Left lung (tissue), 4 donors: ENCODE measurements at regions not wholly inside any gene's neighbourhood (a gene's known extent, or its start where the extent isn't known, plus 50 kb on each side); places are given as distances from the start of the nearest gene placed in this dataset.

Experiments used
- ATAC-seq: fragments of 200-7000 bp; cut with Tn5 transposase; one replicate; pipeline ENCODE4 v1.9.1; 2020; ENCODE audit warnings: moderate library complexity
- DNase-seq, 4 donors: peaks; one replicate each; pipeline ENCODE4 v3.0.0-alpha.2; 2013 to 2020
- H3K27ac ChIP-seq, 2 donors: fragments of 200-600 bp; sonication (generic) in 1 of 2; one replicate each; pipeline versions ENCODE4 v1.5.0 to v1.8.0; 2020 to 2021
- H3K27me3 ChIP-seq, 2 donors: fragments of 200-600 bp; sonication (generic) in 1 of 2; one replicate each; pipeline versions ENCODE4 v1.5.0 to v1.8.0; 2020 to 2021
- H3K36me3 ChIP-seq, 2 donors: fragments of 200-600 bp; sonication (generic) in 1 of 2; one replicate each; pipeline versions ENCODE4 v1.5.0 to v1.8.0; 2020 to 2021
- H3K4me1 ChIP-seq, 2 donors: fragments of 200-600 bp; one replicate each; pipeline ENCODE4 v1.8.0; 2021
- H3K4me3 ChIP-seq, 2 donors: fragments of 200-600 bp; sonication (generic) in 1 of 2; one replicate each; pipeline versions ENCODE4 v1.5.0 to v1.8.0; 2020 to 2021; ENCODE audit warnings: mild to moderate bottlenecking in 1 of 2
- H3K9me3 ChIP-seq, 2 donors: fragments of 200-600 bp; sonication (generic) in 1 of 2; one replicate each; pipeline versions ENCODE4 v1.5.0 to v1.8.0; 2020 to 2021
- intact Hi-C, 2 donors: fragments of 100-400 bp; cut with DNase I; formaldehyde crosslinking; loops; one replicate each; pipeline versions ENCODE4 v1.11.2 to v1.14.2; 2022
- TF ChIP-seq, protein P1 (sequence below), 2 donors: fragments of 200-600 bp; sonication (generic) in 1 of 2; IDR thresholded peaks; one replicate each; pipeline versions ENCODE4 v1.5.0 to v1.8.0; 2021; ENCODE audit warnings: antibody characterized with exemption in 2 of 2
- donor health status: DM: no; HTN: yes; CAD: no.
- donor health status: DM: no; HTN: no; CAD: no.

DNA sequence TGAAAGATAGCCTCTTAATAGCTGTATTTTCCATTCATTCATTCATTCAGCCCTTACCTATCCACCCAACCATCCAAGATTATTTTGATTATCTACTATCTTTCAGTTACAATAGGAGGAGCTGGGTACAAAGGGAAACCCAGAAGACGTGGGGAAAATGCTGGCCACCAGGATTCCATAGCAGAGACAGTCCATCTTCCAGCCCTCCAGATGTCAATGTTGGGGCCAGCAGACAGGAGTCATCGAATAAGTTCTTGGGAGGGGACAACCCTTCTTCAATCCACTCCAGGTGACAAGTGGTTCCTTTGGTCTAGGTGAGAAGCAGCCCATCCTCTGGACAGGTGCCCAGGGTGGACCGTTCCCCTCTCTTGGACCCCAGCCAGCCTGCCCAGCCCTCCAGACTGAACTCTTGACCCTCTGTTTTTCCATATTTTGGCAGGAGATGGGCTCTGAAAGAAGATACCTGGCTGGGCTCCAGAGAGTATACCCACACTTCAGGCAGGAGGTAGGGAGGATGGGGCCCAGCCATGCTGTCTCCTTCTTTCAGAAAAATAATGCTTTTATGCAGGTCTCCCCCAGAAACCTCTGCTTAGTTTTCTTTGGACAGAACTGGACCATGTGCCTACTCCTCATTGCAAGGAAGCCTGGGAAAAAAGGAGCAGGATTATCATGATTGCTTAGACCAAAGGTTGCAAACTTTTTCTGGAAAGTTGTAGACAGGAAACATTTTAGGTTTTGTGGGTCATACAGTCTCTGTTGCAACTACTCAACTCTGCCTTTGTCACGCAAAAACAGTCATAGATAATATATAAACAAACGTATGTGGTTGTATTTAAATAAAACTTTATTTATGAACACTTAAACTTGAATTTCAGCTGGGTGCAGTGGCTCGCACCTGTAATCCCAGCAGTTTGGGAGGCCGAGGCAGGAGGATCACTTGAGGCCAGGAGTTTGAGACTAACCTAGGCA lies 95.5 kb upstream of the SMNDC1 start:
- no peak overlapping the region for H3K4me3 ChIP-seq
- H3K9me3 ChIP-seq = no peaks in the 10 kb centered on the region
- H3K27ac ChIP-seq = no peak overlapping the region
- DNase-seq (no peak), ATAC-seq (no peak)
- TF ChIP-seq, protein P1, sequence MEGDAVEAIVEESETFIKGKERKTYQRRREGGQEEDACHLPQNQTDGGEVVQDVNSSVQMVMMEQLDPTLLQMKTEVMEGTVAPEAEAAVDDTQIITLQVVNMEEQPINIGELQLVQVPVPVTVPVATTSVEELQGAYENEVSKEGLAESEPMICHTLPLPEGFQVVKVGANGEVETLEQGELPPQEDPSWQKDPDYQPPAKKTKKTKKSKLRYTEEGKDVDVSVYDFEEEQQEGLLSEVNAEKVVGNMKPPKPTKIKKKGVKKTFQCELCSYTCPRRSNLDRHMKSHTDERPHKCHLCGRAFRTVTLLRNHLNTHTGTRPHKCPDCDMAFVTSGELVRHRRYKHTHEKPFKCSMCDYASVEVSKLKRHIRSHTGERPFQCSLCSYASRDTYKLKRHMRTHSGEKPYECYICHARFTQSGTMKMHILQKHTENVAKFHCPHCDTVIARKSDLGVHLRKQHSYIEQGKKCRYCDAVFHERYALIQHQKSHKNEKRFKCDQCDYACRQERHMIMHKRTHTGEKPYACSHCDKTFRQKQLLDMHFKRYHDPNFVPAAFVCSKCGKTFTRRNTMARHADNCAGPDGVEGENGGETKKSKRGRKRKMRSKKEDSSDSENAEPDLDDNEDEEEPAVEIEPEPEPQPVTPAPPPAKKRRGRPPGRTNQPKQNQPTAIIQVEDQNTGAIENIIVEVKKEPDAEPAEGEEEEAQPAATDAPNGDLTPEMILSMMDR (IDR thresholded peaks at IDR 0.05) = no peak
- intact Hi-C loops = no loop called here
- no peaks in the 10 kb centered on the region for H3K27me3 ChIP-seq
- H3K36me3 ChIP-seq = no peaks in the 10 kb centered on the region
- H3K4me1 ChIP-seq = peaks cover 0 to 22% of the 10 kb centered on the region in 2 donors

DNA sequence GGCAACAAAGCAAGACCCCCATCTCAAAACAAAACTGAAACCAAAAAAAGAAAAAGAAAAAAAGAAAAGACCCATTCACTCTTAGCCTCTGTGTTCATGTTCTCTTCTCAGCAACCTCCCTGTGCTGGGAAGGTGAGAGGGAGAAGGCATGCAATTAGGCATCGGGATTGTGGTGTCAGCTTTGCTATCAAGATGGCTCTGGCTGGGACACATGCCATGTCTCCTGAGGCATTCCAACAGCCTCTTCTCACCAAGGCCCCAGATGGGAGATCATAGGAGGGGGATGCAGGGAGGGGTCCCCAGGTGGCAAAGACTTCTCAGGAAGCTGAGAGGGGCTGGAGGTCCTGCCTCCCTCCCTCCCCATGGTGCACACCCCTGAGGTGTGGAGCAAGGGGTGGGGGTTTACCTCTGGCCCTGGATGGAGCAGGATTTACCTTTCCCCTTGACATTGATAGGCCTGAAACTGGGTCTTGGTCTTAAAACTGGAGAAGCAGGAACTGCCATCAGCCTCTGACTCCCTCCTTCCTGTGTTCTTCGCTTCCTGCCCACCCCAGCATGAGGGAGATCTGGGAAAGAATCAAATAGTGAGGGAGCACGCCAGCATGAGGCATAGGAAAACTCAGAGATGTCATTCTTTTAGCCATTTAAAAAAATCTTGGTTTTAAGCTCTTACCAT lies 96.2 kb upstream of the DUSP5 start:
- Histone ChIP-seq H3K36me3 (no peaks in the 10 kb centered on the region), H3K27me3 (no peaks in the 10 kb centered on the region), H3K9me3 (no peaks in the 10 kb centered on the region), H3K4me3 (no peak overlapping the region), H3K4me1 (peaks cover 0 to 16% of the 10 kb centered on the region in 2 donors), H3K27ac (no peak overlapping the region)
- no peak for ATAC-seq
- TF ChIP-seq, protein P1 (IDR thresholded peaks at IDR 0.05) = no peak
- intact Hi-C loops = no loop called here
- DNase-seq = no peak

DNA sequence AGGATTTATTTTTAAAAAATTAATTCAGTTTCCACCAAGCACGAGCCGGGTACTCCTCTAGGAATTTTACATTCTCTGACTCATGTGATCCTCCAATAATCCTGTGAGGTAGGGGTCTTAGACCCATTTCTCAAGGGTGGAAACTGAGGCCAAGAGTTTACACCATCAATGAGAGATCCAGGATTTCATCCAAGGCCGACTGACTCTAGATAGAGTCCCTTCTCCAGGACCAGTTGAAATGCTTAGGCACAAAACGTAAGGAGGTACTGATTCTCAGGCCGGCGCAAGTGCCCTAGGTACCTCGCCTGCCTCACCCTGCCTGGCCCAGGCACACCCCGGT lies 95.7 kb upstream of the DUSP5 start:
- no peak overlapping the region for H3K27ac ChIP-seq
- ATAC-seq = no peak
- TF ChIP-seq, protein P1 (IDR thresholded peaks at IDR 0.05) = no peak
- no peaks in the 10 kb centered on the region for H3K27me3 ChIP-seq
- H3K36me3 ChIP-seq = no peaks in the 10 kb centered on the region
- peaks cover 0 to 16% of the 10 kb centered on the region in 2 donors for H3K4me1 ChIP-seq
- no peaks in the 10 kb centered on the region for H3K9me3 ChIP-seq
- DNase-seq = no peak
- H3K4me3 ChIP-seq = no peak overlapping the region
- intact Hi-C loops = no loop called here

DNA sequence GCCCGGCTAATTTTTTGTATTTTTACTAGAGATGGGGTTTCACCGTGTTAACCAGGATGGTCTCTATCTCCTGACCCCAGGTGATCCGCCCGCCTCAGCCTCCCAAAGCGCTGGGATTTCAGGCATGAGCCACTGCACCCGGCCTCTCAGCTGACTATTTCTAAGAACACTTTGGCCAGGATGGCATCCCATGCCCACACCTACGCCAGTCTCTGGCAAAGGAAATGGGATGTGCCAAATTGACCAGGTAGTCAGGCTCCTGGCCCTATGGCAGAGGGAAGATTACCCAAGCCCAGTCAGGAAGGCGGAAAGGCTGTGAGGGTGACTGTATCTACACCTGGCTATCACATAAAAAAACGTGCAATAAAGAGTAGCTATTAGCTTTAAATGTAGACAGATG lies 94.1 kb upstream of the DUSP5 start:
- H3K36me3 ChIP-seq = no peaks in the 10 kb centered on the region
- H3K9me3 ChIP-seq = no peaks in the 10 kb centered on the region
- H3K27ac ChIP-seq = no peak overlapping the region
- intact Hi-C loops = no loop called here
- H3K4me1 ChIP-seq = peaks cover 0 to 9% of the 10 kb centered on the region in 2 donors
- no peaks in the 10 kb centered on the region for H3K27me3 ChIP-seq
- ATAC-seq (no peak), DNase-seq (no peak)
- no peak overlapping the region for H3K4me3 ChIP-seq
- TF ChIP-seq, protein P1 (IDR thresholded peaks at IDR 0.05) = no peak

DNA sequence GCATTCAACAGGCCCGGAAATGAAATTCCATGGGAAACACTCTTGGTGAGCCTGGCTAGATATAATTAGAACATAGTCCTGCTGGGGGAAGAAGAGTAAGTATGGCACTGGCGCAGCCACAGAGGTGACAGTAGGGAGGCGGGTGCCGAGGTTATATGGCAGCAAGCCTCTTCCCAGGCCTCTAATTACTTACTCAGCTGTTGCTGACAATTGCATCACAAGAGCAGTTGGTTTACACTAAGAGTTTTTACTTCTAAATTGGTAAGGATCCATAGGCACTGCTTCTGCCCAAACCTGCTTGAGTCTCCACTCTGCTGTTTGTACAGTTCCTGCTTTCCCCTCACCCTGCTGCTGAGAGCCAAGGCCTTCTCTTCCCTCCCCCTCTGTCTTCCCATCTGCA lies 93.3 kb upstream of the DUSP5 start:
- H3K4me1 ChIP-seq = peaks cover 0 to under 1% of the 10 kb centered on the region in 2 donors
- intact Hi-C loops = no loop called here
- TF ChIP-seq, protein P1 (IDR thresholded peaks at IDR 0.05) = no peak
- no peaks in the 10 kb centered on the region for H3K27me3 ChIP-seq
- ATAC-seq = no peak
- DNase-seq = no peak
- H3K27ac ChIP-seq = no peak overlapping the region
- H3K9me3 ChIP-seq = no peaks in the 10 kb centered on the region
- H3K36me3 ChIP-seq = no peaks in the 10 kb centered on the region
- H3K4me3 ChIP-seq = no peak overlapping the region
